Epithelial cell of prostate (primary cell): ENCODE measurements at regions not wholly inside any gene's neighbourhood (a gene's known extent, or its start where the extent isn't known, plus 50 kb on each side); places are given as distances from the start of the nearest gene placed in this dataset.

ENCODE experiments used
- DNase-seq: peaks from one replicate; pipeline ENCODE4 v3.0.0-alpha.2; 2011; ENCODE audit warnings: low read depth, low spot score
- H3K27ac ChIP-seq: fragments of 450-650 bp; 2 replicates; pipeline ENCODE4 v1.5.1; 2017; ENCODE audit warnings: mild to moderate bottlenecking

- DNase-seq: no peak
- H3K27ac ChIP-seq: no peak overlapping the region
Measured at GRCh38 chr22:48175721-48176120, 1413.3 kb downstream of the TBC1D22A start.

DNA sequence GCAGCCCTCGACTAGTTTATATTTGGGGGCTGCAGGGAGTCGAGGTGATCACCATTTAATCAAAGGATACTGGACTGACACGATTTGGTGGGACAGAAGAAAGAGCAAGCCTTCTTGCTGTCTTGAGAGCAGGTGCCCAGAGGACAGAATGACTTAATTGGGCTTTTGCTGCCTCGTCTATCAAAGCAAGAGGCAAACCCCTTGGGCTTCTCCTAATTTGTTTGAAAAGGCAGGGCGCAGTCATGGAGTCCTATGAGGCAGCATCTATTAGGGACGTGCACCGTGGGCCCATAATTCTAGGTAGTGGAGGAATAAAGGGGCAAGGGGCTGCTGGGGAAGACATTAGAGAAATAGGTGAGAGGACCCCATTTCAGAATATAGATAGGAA lies 1411.3 kb downstream of the TBC1D22A start:
- no peak for DNase-seq
- H3K27ac ChIP-seq: no peak overlapping the region

GRCh38 chr22:48173061-48173772 lies 1410.8 kb downstream of the TBC1D22A start:
- no peak for DNase-seq
- H3K27ac ChIP-seq: no peak overlapping the region

DNA sequence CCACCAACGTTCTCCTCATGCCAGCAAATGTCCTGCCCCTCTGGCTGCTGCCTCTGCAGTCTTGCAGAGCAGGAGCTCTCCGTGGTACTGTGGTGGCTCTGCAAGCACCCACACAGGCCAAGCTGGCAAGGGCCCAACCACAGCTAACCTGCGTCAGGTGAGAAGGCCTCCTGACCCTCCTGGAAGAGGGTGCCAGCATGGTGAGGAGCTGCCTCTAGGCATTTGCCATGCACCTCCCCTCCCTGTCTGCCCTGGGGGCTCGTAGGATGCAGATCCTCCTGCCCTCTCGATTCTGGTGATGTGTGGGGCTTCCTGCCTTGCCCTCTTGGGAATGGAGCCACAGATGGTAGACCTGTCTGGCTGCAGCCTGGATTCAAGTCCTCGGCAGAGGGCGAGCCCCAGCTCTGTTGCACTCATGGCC lies 1408.8 kb downstream of the TBC1D22A start:
- no peak overlapping the region for H3K27ac ChIP-seq
- DNase-seq: no peak

GRCh38 chr22:48169227-48169626 lies 1406.8 kb downstream of the TBC1D22A start:
- H3K27ac ChIP-seq: no peak overlapping the region
- DNase-seq: no peak

GRCh38 chr22:48167238-48167637 lies 1404.8 kb downstream of the TBC1D22A start:
- DNase-seq: no peak
- no peak overlapping the region for H3K27ac ChIP-seq

GRCh38 chr22:48161298-48161697 lies 1398.8 kb downstream of the TBC1D22A start:
- DNase-seq: no peak
- H3K27ac ChIP-seq: no peak overlapping the region

- DNase-seq: no peak
- H3K27ac ChIP-seq: no peak overlapping the region
Measured at GRCh38 chr22:48157676-48158075, 1395.2 kb downstream of the TBC1D22A start.

GRCh38 chr22:48156603-48157355 lies 1394.3 kb downstream of the TBC1D22A start:
- no peak for DNase-seq
- H3K27ac ChIP-seq: no peak overlapping the region

DNA sequence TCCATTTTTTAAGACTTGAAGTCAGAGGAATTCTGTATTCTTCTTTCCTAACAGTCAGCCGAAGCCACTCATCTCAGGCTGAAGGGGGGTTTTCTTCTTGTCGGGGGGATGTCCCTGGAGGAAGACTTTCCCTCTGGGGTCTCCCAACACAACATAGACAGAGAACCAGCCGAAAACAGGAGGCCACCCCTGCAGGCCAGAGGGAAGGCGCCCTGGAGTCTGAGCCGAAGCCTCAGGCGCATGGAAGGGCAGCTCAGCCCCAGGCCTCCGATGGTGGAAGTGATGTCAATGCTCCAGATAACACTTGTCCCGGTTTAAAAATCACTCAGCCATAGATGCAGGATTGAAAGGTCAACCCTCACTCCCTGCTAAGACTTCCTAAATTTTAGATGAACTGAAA lies 1393.0 kb downstream of the TBC1D22A start:
- DNase-seq: no peak
- H3K27ac ChIP-seq: no peak overlapping the region

GRCh38 chr22:48154943-48155240 lies 1392.4 kb downstream of the TBC1D22A start:
- no peak overlapping the region for H3K27ac ChIP-seq
- no peak for DNase-seq

- H3K27ac ChIP-seq: no peak overlapping the region
- DNase-seq: no peak
Measured at GRCh38 chr22:48154169-48154942, 1391.9 kb downstream of the TBC1D22A start.

DNA sequence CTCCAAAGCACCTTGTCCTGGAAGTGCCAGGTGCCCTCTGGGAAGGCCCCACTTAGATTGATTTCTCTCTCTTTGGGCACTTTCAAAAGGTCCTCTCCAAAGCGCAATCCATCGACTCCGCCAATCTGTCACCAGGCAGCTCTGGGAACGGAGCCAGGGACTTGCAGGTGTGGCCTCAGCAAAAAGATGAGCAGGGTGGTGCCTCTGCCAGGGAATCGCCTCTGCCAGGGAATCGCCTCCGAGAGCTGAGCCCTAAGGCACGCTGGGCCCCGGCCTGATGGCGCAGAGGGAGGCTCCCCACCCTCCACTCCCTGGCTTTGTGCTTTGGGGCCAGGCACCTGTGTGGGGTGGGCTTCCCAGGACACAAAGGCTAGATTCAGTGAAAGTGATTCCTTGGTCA lies 1391.3 kb downstream of the TBC1D22A start:
- no peak overlapping the region for H3K27ac ChIP-seq
- no peak for DNase-seq

GRCh38 chr22:48152916-48153315 lies 1390.5 kb downstream of the TBC1D22A start:
- no peak overlapping the region for H3K27ac ChIP-seq

DNA sequence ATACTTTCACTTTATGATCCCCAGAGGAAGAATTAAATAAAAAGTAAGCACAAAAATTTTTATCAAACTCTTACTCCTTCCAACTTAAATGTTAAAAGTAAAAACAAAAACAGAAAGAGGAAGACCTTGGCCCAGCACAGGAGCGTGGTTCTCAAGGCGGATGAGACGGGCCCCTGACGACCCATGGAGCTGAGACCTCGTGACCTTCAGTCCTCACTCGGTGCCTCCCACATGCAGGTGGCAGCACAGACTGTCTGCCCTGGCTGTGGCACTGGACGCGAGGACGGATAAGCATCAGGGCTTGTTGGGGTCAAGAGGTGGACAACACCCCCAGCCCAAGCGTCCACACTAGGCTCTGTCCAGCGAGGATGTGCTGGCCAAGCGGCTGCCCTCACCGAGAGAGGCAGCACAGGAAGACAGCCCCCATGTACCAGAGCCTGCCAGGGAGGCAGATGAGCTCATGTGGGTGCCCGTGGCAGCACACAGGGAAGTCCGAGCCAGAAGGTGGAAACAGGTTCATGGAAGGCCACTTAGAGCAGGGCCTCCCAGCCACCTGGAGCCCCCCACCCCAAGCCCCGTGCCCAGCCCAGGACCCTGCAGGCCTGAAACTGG lies 1389.8 kb downstream of the TBC1D22A start:
- H3K27ac ChIP-seq: no peak overlapping the region
- no peak for DNase-seq

More at GRCh38 chr22:48152916-48153315, 1390.5 kb downstream of the TBC1D22A start:
- DNase-seq: no peak

DNA sequence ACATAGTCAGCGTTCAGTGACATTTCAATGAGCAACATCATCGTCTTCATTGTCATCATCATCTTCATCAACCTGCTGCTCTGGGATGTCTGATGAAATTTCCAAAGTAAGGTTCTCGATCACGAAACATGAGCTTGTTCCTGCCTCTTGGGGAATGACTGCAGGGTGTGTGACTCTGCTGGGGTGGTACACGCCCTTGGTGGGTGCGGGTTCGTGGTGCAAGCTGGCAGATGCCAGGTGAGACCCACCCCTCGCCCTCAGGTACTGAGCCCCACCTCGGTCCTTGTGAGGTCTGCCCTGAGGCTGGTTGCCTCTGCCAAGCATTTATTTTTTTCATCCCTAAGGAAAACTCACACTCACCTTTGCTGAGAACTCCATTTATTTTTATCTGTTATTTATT lies 1389.2 kb downstream of the TBC1D22A start:
- no peak for DNase-seq
- no peak overlapping the region for H3K27ac ChIP-seq

GRCh38 chr22:48147831-48148230 lies 1385.4 kb downstream of the TBC1D22A start:
- H3K27ac ChIP-seq: no peak overlapping the region
- no peak for DNase-seq

- no peak for DNase-seq
- no peak overlapping the region for H3K27ac ChIP-seq
Measured at GRCh38 chr22:48147404-48147803, 1385.0 kb downstream of the TBC1D22A start.

GRCh38 chr22:48146426-48146825 lies 1384.0 kb downstream of the TBC1D22A start:
- DNase-seq: no peak
- no peak overlapping the region for H3K27ac ChIP-seq

- H3K27ac ChIP-seq: no peak overlapping the region
- no peak for DNase-seq
Measured at GRCh38 chr22:48145738-48146137, 1383.3 kb downstream of the TBC1D22A start.

- DNase-seq: no peak
Measured at GRCh38 chr22:48144318-48144717, 1381.9 kb downstream of the TBC1D22A start.

More at GRCh38 chr22:48144318-48144717, 1381.9 kb downstream of the TBC1D22A start:
- no peak overlapping the region for H3K27ac ChIP-seq
